Naive thymus-derived CD4-positive, alpha-beta T cell (primary cell): ENCODE measurements at regions not wholly inside any gene's neighbourhood (a gene's known extent, or its start where the extent isn't known, plus 50 kb on each side); places are given as distances from the start of the nearest gene placed in this dataset.

Experiments
- ATAC-seq: fragments of 150-1000 bp; cut with Tn5 transposase; 2 replicates; pipeline ENCODE4 v1.10.0; 2021; ENCODE audit warnings: mild to moderate bottlenecking, moderate library complexity
- CTCF ChIA-PET: fragments of 350-600 bp; sonication (Branson Sonifier 250); formaldehyde crosslinking; loops from one replicate; lab custom pipeline; 2021; ENCODE audit warnings: antibody characterized with exemption; lab: Charles Lee
- POLR2A ChIA-PET: fragments of 350-600 bp; sonication (Branson Sonifier 250); formaldehyde crosslinking; loops from one replicate; lab custom pipeline; 2021; ENCODE audit warnings: antibody characterized with exemption, inconsistent platforms; lab: Charles Lee
- DNase-seq, 9 donors: peaks; one replicate each; pipeline versions ENCODE4 v3.0.0 to v3.0.0-alpha.2; 2020 to 2022; ENCODE audit warnings: mixed read lengths in 1 of 9
- H3K27ac ChIP-seq: one replicate; pipeline ENCODE4 v1.7.0; 2013; ENCODE audit warnings: mild to moderate bottlenecking, low read depth, low read length, moderate library complexity
- H3K27me3 ChIP-seq, 2 donors: one replicate each; pipeline ENCODE4 v1.7.0; 2013; ENCODE audit warnings: low read length in 2 of 2, mild to moderate bottlenecking in 2 of 2, moderate library complexity in 2 of 2; ENCODE audit not compliant: control insufficient read depth in 2 of 2, insufficient read depth in 2 of 2
- H3K36me3 ChIP-seq, 3 experiments: 1 replicate in 2 of 3; 2 replicates in 1 of 3; pipeline ENCODE4 v1.7.0; 2013; ENCODE audit warnings: low read length in 3 of 3, mild to moderate bottlenecking in 3 of 3, moderate library complexity in 1 of 3; ENCODE audit not compliant: insufficient read depth in 3 of 3, control insufficient read depth in 2 of 3
- H3K4me1 ChIP-seq, 2 donors: one replicate each; pipeline ENCODE4 v1.7.0; 2013; ENCODE audit warnings: low read length in 2 of 2, mild to moderate bottlenecking in 2 of 2, moderate library complexity in 1 of 2; ENCODE audit not compliant: control insufficient read depth in 2 of 2, insufficient read depth in 2 of 2
- H3K4me3 ChIP-seq: 2 replicates; pipeline ENCODE4 v1.7.0; 2013; ENCODE audit warnings: mild to moderate bottlenecking, low read length
- H3K9me3 ChIP-seq, 3 experiments: 1 replicate in 2 of 3; 2 replicates in 1 of 3; pipeline ENCODE4 v1.7.0; 2013; ENCODE audit warnings: low read length in 3 of 3; ENCODE audit not compliant: control insufficient read depth in 2 of 3
- H3K27ac Mint-ChIP-seq, 9 donors: one replicate each; pipeline ENCODE4 v1.8.0; 2020 to 2022; ENCODE audit warnings: mixed read lengths in 9 of 9, mild to moderate bottlenecking in 8 of 9, moderate library complexity in 5 of 9, inconsistent platforms in 2 of 9
- H3K27me3 Mint-ChIP-seq, 5 donors: one replicate each; pipeline ENCODE4 v1.8.0; 2021 to 2022; ENCODE audit warnings: mixed read lengths in 5 of 5, mild to moderate bottlenecking in 1 of 5
- H3K36me3 Mint-ChIP-seq, 5 donors: one replicate each; pipeline ENCODE4 v1.8.0; 2020 to 2022; ENCODE audit warnings: mixed read lengths in 5 of 5, mild to moderate bottlenecking in 3 of 5, inconsistent platforms in 1 of 5
- H3K4me1 Mint-ChIP-seq, 7 donors: one replicate each; pipeline ENCODE4 v1.8.0; 2020 to 2022; ENCODE audit warnings: mixed read lengths in 7 of 7, mild to moderate bottlenecking in 3 of 7, inconsistent platforms in 1 of 7
- H3K4me3 Mint-ChIP-seq, 10 donors: one replicate each; pipeline ENCODE4 v1.8.0; 2020 to 2022; ENCODE audit warnings: mild to moderate bottlenecking in 10 of 10, mixed read lengths in 10 of 10, moderate library complexity in 6 of 10, inconsistent platforms in 2 of 10
- H3K9me3 Mint-ChIP-seq, 11 donors: one replicate each; pipeline ENCODE4 v1.8.0; 2020 to 2022; ENCODE audit warnings: mixed read lengths in 11 of 11, mild to moderate bottlenecking in 4 of 11, inconsistent platforms in 1 of 11, moderate library complexity in 1 of 11
- intact Hi-C, 2 donors: fragments of 100-400 bp; cut with micrococcal nuclease; formaldehyde crosslinking; loops; one replicate each; pipeline ENCODE4 v1.15.1; 2023

GRCh38 chr12:127257366-127257935 is 1009.5 kb upstream of the TMEM132C start:
- Histone ChIP-seq H3K36me3 (no peaks in the 10 kb centered on the region), H3K4me3 (no peak overlapping the region), H3K27me3 (no peaks in the 10 kb centered on the region), H3K9me3 (no peaks in the 10 kb centered on the region), H3K4me1 (no peaks in the 10 kb centered on the region), H3K27ac (no peak overlapping the region)
- H3K27me3 Mint-ChIP-seq, result peaks cover 0 to 12% (median 4%) of the 10 kb centered on the region in 5 donors
- ATAC-seq, result no peak
- DNase-seq, result no peak
- peaks cover 0 to 2% (median 0%) of the 10 kb centered on the region in 11 donors for H3K9me3 Mint-ChIP-seq
- POLR2A ChIA-PET, result no interaction called here
- no peaks in the 10 kb centered on the region for H3K36me3 Mint-ChIP-seq
- CTCF ChIA-PET, result interaction anchor here (0.5 kb wide), 1 partner anchor 525 kb away, joined by 3 read pairs; no protein-coding TSS in a partner anchor
- intact Hi-C loops, result no loop called here
- no peaks in the 10 kb centered on the region for H3K4me1 Mint-ChIP-seq
- H3K27ac Mint-ChIP-seq, result no peak overlapping the region
- H3K4me3 Mint-ChIP-seq, result no peak overlapping the region

DNA sequence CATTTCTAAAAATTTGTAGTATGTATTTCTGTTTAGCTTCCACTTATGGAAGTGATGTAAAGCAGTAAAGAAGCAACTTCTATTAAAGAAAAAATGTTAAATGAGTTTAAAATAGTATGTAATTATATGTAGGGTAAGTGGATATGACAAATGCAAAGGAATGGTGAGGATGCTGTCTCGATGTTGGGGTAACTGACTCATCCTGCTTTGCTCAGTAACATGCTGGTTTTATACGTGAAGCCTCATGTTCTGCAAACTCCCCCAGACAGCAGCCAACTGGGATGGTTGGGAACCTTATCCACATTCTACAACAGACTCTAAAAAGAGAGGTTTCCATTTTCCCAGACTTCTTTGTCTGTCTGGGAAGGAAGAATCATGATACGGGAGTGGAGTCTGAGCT is 1006.4 kb upstream of the TMEM132C start:
- no peak overlapping the region for H3K27ac Mint-ChIP-seq
- H3K4me1 Mint-ChIP-seq, result no peaks in the 10 kb centered on the region
- ChIA-PET CTCF (no interaction called here), POLR2A (no interaction called here)
- H3K27ac ChIP-seq, result no peak overlapping the region
- no peak for ATAC-seq
- no peaks in the 10 kb centered on the region for H3K36me3 ChIP-seq
- no peaks in the 10 kb centered on the region for H3K4me1 ChIP-seq
- no peak overlapping the region for H3K4me3 Mint-ChIP-seq
- no peaks in the 10 kb centered on the region for H3K36me3 Mint-ChIP-seq
- H3K27me3 ChIP-seq, result no peaks in the 10 kb centered on the region
- H3K9me3 ChIP-seq, result no peaks in the 10 kb centered on the region
- DNase-seq, result no peak
- intact Hi-C loops, result no loop called here
- H3K4me3 ChIP-seq, result no peak overlapping the region
- H3K9me3 Mint-ChIP-seq, result peaks cover 0 to 8% (median 2%) of the 10 kb centered on the region in 11 donors
- peaks cover 0 to 20% (median 12%) of the 10 kb centered on the region in 5 donors for H3K27me3 Mint-ChIP-seq

DNA sequence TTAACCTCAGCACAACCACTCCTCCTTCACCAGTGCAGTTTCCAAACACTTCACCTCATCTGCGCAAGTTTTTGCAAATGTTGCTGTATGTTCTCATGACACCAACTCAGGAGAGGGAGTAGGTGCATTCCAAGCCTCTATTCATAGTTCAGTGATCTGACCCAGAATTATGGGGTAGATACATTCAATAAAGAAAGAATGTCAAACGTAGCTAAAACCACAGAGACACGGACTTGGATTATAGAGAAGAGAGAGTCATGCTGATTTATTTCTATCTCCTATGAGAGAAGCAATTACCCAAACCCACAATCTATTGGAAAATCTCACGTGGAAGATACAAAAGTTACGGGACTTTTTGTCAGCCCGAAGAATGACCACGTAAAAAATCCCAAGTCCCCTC is 1006.0 kb upstream of the TMEM132C start:
- Histone ChIP-seq H3K4me1 (no peaks in the 10 kb centered on the region), H3K4me3 (no peak overlapping the region), H3K9me3 (no peaks in the 10 kb centered on the region), H3K27me3 (no peaks in the 10 kb centered on the region), H3K27ac (no peak overlapping the region), H3K36me3 (no peaks in the 10 kb centered on the region)
- Mint-ChIP-seq H3K4me1 (no peaks in the 10 kb centered on the region), H3K4me3 (no peak overlapping the region), H3K27ac (no peak overlapping the region), H3K9me3 (peaks cover 0 to 8% (median 2%) of the 10 kb centered on the region in 11 donors), H3K36me3 (no peaks in the 10 kb centered on the region), H3K27me3 (peaks cover 0 to 20% (median 12%) of the 10 kb centered on the region in 5 donors)
- POLR2A ChIA-PET, result no interaction called here
- DNase-seq, result no peak
- intact Hi-C loops, result no loop called here
- ATAC-seq, result no peak
- CTCF ChIA-PET, result no interaction called here

DNA sequence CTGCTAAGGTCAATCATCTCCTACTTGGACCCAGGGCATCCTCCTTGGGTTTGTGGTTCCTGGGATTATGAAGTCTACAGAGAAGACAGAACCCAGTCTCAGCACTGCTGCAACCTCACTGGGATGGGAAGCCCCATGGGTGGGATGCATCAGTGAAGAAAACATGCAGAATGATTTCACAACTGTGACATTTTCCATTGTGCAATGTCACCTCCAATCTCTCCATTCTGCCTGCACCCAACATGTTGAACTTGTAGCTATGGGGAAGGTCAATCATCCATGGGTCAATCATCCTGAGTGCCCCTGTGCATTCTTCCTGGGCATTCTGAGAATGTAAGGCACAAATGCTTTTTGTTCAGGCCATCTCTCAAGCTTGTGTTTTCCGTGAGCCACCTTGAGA is 1004.4 kb upstream of the TMEM132C start:
- Mint-ChIP-seq H3K27me3 (peaks cover 0 to 32% (median 19%) of the 10 kb centered on the region in 5 donors), H3K4me1 (no peaks in the 10 kb centered on the region), H3K36me3 (no peaks in the 10 kb centered on the region), H3K27ac (no peak overlapping the region), H3K4me3 (no peak overlapping the region), H3K9me3 (peaks cover 0 to 13% (median 2%) of the 10 kb centered on the region in 11 donors)
- Histone ChIP-seq H3K4me3 (no peak overlapping the region), H3K4me1 (no peaks in the 10 kb centered on the region), H3K9me3 (no peaks in the 10 kb centered on the region), H3K36me3 (no peaks in the 10 kb centered on the region), H3K27ac (no peak overlapping the region), H3K27me3 (no peaks in the 10 kb centered on the region)
- ChIA-PET POLR2A (no interaction called here), CTCF (no interaction called here)
- ATAC-seq (no peak), DNase-seq (no peak)
- intact Hi-C loops, result no loop called here

- intact Hi-C loops, result no loop called here
- DNase-seq (no peak), ATAC-seq (no peak)
- no peaks in the 10 kb centered on the region for H3K4me1 Mint-ChIP-seq
- H3K4me3 Mint-ChIP-seq, result no peak overlapping the region
- Histone ChIP-seq H3K4me1 (no peaks in the 10 kb centered on the region), H3K4me3 (no peak overlapping the region), H3K36me3 (no peaks in the 10 kb centered on the region), H3K9me3 (no peaks in the 10 kb centered on the region), H3K27me3 (no peaks in the 10 kb centered on the region), H3K27ac (no peak overlapping the region)
- POLR2A ChIA-PET, result no interaction called here
- no peaks in the 10 kb centered on the region for H3K36me3 Mint-ChIP-seq
- H3K27me3 Mint-ChIP-seq, result peaks cover 0 to 32% (median 19%) of the 10 kb centered on the region in 5 donors
- no peak overlapping the region for H3K27ac Mint-ChIP-seq
- CTCF ChIA-PET, result no interaction called here
- peaks cover 0 to 13% (median 2%) of the 10 kb centered on the region in 11 donors for H3K9me3 Mint-ChIP-seq
These were observed 1003.3 kb upstream of the TMEM132C start for GRCh38 chr12:127263621-127264020.

DNA sequence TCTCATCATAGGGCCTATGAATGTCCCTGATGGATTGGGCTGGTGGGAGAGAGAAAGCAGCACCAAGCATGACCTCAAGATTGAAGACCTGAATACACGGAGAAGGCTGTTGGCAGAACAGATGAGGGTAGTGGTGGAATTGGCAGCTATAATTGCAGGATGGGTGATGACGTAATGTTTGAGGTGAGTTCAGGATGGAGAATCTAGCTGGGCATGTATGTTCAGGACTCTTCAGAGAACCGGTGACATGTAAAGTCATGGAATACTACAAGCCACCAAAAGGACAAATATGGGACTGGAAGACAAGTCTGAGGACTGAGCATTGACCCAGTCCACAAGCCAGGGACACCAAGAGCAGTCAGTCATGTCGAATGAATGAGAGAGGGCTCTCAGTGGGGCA is 999.8 kb upstream of the TMEM132C start:
- no peaks in the 10 kb centered on the region for H3K36me3 ChIP-seq
- no peak overlapping the region for H3K4me3 ChIP-seq
- H3K36me3 Mint-ChIP-seq, result no peaks in the 10 kb centered on the region
- intact Hi-C loops, result no loop called here
- H3K27ac ChIP-seq, result no peak overlapping the region
- H3K27me3 Mint-ChIP-seq, result peaks cover 0 to 28% (median 19%) of the 10 kb centered on the region in 5 donors
- no peak overlapping the region for H3K4me3 Mint-ChIP-seq
- H3K27me3 ChIP-seq, result no peaks in the 10 kb centered on the region
- no peaks in the 10 kb centered on the region for H3K4me1 ChIP-seq
- no peak overlapping the region for H3K27ac Mint-ChIP-seq
- H3K4me1 Mint-ChIP-seq, result no peaks in the 10 kb centered on the region
- ATAC-seq (no peak), DNase-seq (no peak)
- CTCF ChIA-PET, result no interaction called here
- no peaks in the 10 kb centered on the region for H3K9me3 ChIP-seq
- H3K9me3 Mint-ChIP-seq, result peaks cover 0 to 13% (median 2%) of the 10 kb centered on the region in 11 donors
- POLR2A ChIA-PET, result no interaction called here

DNA sequence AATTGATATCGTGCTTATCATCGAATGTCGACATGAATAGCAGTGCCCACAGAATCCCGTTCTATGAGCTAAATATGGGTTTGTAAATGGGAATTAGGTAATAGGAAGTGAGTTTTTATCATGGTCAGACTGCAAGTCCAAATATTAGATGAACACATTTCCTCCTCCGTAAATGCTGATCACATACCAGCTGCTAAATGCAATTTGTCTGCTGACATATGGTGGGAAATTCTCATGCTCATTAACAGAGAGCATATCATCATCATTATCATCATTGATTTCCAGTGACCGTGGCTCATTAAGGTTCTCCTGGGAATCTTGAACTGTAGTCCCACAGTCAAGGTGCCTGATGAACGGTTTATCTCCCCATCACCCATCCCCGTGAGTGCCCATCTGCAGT is 998.8 kb upstream of the TMEM132C start:
- H3K27me3 Mint-ChIP-seq, result peaks cover 0 to 28% (median 22%) of the 10 kb centered on the region in 5 donors
- no peak overlapping the region for H3K4me3 Mint-ChIP-seq
- H3K4me3 ChIP-seq, result no peak overlapping the region
- H3K4me1 Mint-ChIP-seq, result no peaks in the 10 kb centered on the region
- H3K9me3 ChIP-seq, result no peaks in the 10 kb centered on the region
- ChIA-PET POLR2A (no interaction called here), CTCF (no interaction called here)
- H3K27ac ChIP-seq, result no peak overlapping the region
- H3K36me3 ChIP-seq, result no peaks in the 10 kb centered on the region
- H3K27me3 ChIP-seq, result no peaks in the 10 kb centered on the region
- intact Hi-C loops, result no loop called here
- ATAC-seq, result no peak
- H3K4me1 ChIP-seq, result no peaks in the 10 kb centered on the region
- no peak for DNase-seq
- peaks cover 0 to 13% (median 2%) of the 10 kb centered on the region in 11 donors for H3K9me3 Mint-ChIP-seq
- H3K27ac Mint-ChIP-seq, result no peak overlapping the region
- H3K36me3 Mint-ChIP-seq, result no peaks in the 10 kb centered on the region
